ENCODE measurements at regions not wholly inside any gene's neighbourhood (a gene's known extent, or its start where the extent isn't known, plus 50 kb on each side); places are given as distances from the start of the nearest gene placed in this dataset.

DNA sequence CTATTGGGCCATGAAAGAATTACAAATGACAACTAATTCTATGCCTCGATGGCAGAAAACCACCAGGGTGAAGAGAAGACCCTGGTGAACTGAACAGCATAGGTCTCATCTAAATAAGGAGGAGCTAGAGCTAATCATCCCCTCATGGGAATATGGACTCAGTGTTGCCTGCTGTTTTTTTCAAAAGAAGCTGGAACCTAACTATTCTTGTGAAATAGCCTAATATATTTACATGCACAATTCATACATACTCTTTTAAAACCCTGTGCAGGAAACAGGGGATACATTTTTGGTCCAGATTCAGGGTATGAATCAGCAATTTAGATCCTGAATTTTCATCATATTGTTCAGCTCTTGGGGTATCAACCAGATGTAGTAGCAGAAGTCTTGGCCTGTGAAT lies 560.6 kb downstream of the TOX3 start:
- TF ChIP-seq TAF1 (IDR thresholded peaks at IDR 0.05; ENCODE audit: low read depth) (no peak), TCF12 (IDR thresholded peaks at IDR 0.05; ENCODE audit: low read depth) (no peak)
- TF ChIP-seq, protein P1, sequence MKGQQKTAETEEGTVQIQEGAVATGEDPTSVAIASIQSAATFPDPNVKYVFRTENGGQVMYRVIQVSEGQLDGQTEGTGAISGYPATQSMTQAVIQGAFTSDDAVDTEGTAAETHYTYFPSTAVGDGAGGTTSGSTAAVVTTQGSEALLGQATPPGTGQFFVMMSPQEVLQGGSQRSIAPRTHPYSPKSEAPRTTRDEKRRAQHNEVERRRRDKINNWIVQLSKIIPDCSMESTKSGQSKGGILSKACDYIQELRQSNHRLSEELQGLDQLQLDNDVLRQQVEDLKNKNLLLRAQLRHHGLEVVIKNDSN (IDR thresholded peaks at IDR 0.05) = no peak
- TF ChIP-seq, protein P2, sequence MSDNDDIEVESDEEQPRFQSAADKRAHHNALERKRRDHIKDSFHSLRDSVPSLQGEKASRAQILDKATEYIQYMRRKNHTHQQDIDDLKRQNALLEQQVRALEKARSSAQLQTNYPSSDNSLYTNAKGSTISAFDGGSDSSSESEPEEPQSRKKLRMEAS (IDR thresholded peaks at IDR 0.05) = no peak
